Retinal pigment epithelial cell (primary cell): ENCODE measurements at regions not wholly inside any gene's neighbourhood (a gene's known extent, or its start where the extent isn't known, plus 50 kb on each side); places are given as distances from the start of the nearest gene placed in this dataset.

ENCODE experiments used
- DNase-seq: peaks from one replicate; pipeline ENCODE4 v3.0.0-alpha.2; 2010; ENCODE audit warnings: low read depth
- H3K4me3 ChIP-seq: 2 replicates; pipeline ENCODE4 v1.5.1; 2011; ENCODE audit warnings: mild to moderate bottlenecking, low read length, control low read depth, moderate library complexity
- CTCF ChIP-seq: conservative IDR thresholded peaks from 2 replicates; pipeline ENCODE4 v1.5.1; 2011; ENCODE audit warnings: low read depth, low read length, control low read depth, inconsistent platforms

- no peak for TF ChIP-seq CTCF
- H3K4me3 ChIP-seq, result no peak overlapping the region
- no peak for DNase-seq
These were observed 413.0 kb downstream of the GXYLT1 start for GRCh38 chr12:41731691-41732090.

DNA sequence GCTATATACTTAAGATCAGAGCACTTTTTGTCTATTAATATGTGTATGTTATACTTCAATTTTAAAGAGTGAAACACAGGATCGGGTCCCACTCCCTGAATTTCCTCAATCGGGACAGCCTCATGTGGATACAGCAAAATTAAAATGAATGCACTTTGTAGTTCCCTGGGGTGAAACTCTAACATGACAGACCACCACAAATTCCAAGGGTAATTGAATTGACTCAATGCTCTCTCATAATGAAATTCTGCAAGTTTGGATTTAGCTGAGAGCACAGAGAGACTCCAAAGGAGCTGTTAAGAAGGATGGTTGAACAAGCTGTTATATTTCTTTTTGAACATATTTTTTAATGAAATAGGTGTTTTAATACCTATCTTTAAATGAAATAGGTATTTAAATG is 413.6 kb downstream of the GXYLT1 start:
- H3K4me3 ChIP-seq, result no peak overlapping the region
- DNase-seq, result no peak
- no peak for TF ChIP-seq CTCF

DNA sequence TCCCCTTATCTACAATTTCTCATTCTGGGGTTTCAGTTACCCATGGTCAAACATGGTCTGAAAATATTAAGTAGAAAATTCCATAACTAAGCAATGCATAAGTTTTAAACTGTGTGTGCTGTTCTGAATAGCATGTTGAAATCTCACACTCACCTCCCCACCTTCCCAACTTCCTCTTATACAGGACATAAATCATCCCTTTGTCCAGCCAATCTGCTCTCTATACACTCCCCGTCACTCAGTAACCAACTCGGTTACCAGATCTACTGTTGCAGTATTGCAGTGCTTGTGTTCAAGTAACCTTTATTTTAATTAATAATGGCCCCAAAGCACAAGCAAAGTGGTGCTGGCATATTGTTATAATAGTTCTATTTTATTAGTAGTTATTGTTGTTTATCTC is 420.5 kb downstream of the GXYLT1 start:
- no peak for TF ChIP-seq CTCF
- H3K4me3 ChIP-seq, result no peak overlapping the region
- no peak for DNase-seq

GRCh38 chr12:41719214-41719613 is 425.5 kb downstream of the GXYLT1 start:
- no peak for DNase-seq
- no peak overlapping the region for H3K4me3 ChIP-seq
- no peak for TF ChIP-seq CTCF

GRCh38 chr12:41715256-41715655 is 429.4 kb downstream of the GXYLT1 start:
- no peak overlapping the region for H3K4me3 ChIP-seq
- TF ChIP-seq CTCF, result no peak
- DNase-seq, result no peak

- TF ChIP-seq CTCF, result no peak
- no peak for DNase-seq
- no peak overlapping the region for H3K4me3 ChIP-seq
These were observed 435.0 kb downstream of the GXYLT1 start for GRCh38 chr12:41709463-41710285.

- no peak for DNase-seq
- no peak for TF ChIP-seq CTCF
- no peak overlapping the region for H3K4me3 ChIP-seq
These were observed 435.7 kb downstream of the GXYLT1 start for GRCh38 chr12:41709012-41709411.
